ENCODE measurements at regions not wholly inside any gene's neighbourhood (a gene's known extent, or its start where the extent isn't known, plus 50 kb on each side); places are given as distances from the start of the nearest gene placed in this dataset.
A peak's percentile ranks its signal among the peaks of the same experiment; 100 is the strongest.

GRCh38 chr2:2974982-2975381, 402.6 kb downstream of the EIPR1 start:
- no peak for DNase-seq

GRCh38 chr2:2960441-2961133, 417.0 kb downstream of the EIPR1 start:
- DNase-seq: no peak

GRCh38 chr2:2950403-2950952, 427.1 kb downstream of the EIPR1 start:
- no peak for DNase-seq

- DNase-seq: no peak
Measured at GRCh38 chr2:2947406-2947805, 430.2 kb downstream of the EIPR1 start.

GRCh38 chr2:2942906-2943305, 434.7 kb downstream of the EIPR1 start:
- DNase-seq: no peak

GRCh38 chr2:2942225-2942624, 435.4 kb downstream of the EIPR1 start:
- DNase-seq: no peak

GRCh38 chr2:2941205-2941604, 436.4 kb downstream of the EIPR1 start:
- no peak for DNase-seq

- no peak for DNase-seq
Measured at GRCh38 chr2:2940702-2941101, 436.9 kb downstream of the EIPR1 start.

GRCh38 chr2:2940061-2940460, 437.6 kb downstream of the EIPR1 start:
- DNase-seq: no peak

GRCh38 chr2:2939078-2939795, 438.4 kb downstream of the EIPR1 start:
- DNase-seq: no peak

- no peak for DNase-seq
Measured at GRCh38 chr2:2938481-2938880, 439.1 kb downstream of the EIPR1 start.

GRCh38 chr2:2935445-2936149, 442.0 kb downstream of the EIPR1 start:
- DNase-seq: no peak

- no peak for DNase-seq
Measured at GRCh38 chr2:2933426-2933825, 444.2 kb downstream of the EIPR1 start.

- DNase-seq: no peak
Measured at GRCh38 chr2:2932692-2933305, 444.8 kb downstream of the EIPR1 start.

- DNase-seq: no peak
Measured at GRCh38 chr2:2932189-2932588, 445.4 kb downstream of the EIPR1 start.

GRCh38 chr2:2931318-2932075, 446.1 kb downstream of the EIPR1 start:
- DNase-seq: no peak

GRCh38 chr2:2930841-2931240, 446.8 kb downstream of the EIPR1 start:
- no peak for DNase-seq

- DNase-seq: no peak
Measured at GRCh38 chr2:2926858-2927175, 450.8 kb downstream of the EIPR1 start.

- DNase-seq: peak; percentile 12
Measured at GRCh38 chr2:2926009-2926857, 451.4 kb downstream of the EIPR1 start.

- DNase-seq: no peak
Measured at GRCh38 chr2:2922156-2922555, 455.5 kb downstream of the EIPR1 start.

- no peak for DNase-seq
Measured at GRCh38 chr2:2921011-2921720, 456.5 kb downstream of the EIPR1 start.
